HL-60 (cell line): ENCODE measurements at regions not wholly inside any gene's neighbourhood (a gene's known extent, or its start where the extent isn't known, plus 50 kb on each side); places are given as distances from the start of the nearest gene placed in this dataset.

Experiments
- CTCF ChIP-seq: IDR thresholded peaks from one replicate; pipeline ENCODE4 v1.5.1; 2011; ENCODE audit warnings: low read length, control low read depth, inconsistent platforms; ENCODE audit not compliant: insufficient read depth
- POLR2AphosphoS5 ChIP-seq: IDR thresholded peaks from 2 replicates; pipeline ENCODE4 v1.6.1; 2012; ENCODE audit warnings: low read depth
- TF ChIP-seq, protein P1 (sequence below): IDR thresholded peaks from 2 replicates; pipeline ENCODE4 v1.6.1; 2012; ENCODE audit warnings: low read depth; ENCODE audit not compliant: insufficient replicate concordance

DNA sequence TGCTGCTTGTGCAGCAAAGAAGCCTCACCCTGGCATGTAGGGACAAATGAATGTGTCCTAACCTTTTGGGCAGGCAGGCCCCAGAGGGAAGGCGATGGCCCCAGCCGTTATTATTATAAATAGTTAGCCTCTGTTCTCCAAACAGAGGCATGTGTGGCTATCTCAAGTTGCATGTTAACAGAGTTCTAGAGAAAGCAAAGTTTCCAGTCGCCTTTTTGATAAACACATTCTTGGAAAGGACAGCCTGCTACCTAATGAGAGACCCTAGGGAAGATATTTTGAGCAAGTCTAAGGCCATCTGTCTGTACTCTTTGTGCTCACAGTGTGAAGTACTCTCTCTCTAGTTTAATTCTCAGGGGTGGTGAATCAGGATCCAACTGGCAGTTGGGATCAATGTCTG is 97.4 kb upstream of the FHL2 start:
- no peak for TF ChIP-seq CTCF
- TF ChIP-seq, protein P1, sequence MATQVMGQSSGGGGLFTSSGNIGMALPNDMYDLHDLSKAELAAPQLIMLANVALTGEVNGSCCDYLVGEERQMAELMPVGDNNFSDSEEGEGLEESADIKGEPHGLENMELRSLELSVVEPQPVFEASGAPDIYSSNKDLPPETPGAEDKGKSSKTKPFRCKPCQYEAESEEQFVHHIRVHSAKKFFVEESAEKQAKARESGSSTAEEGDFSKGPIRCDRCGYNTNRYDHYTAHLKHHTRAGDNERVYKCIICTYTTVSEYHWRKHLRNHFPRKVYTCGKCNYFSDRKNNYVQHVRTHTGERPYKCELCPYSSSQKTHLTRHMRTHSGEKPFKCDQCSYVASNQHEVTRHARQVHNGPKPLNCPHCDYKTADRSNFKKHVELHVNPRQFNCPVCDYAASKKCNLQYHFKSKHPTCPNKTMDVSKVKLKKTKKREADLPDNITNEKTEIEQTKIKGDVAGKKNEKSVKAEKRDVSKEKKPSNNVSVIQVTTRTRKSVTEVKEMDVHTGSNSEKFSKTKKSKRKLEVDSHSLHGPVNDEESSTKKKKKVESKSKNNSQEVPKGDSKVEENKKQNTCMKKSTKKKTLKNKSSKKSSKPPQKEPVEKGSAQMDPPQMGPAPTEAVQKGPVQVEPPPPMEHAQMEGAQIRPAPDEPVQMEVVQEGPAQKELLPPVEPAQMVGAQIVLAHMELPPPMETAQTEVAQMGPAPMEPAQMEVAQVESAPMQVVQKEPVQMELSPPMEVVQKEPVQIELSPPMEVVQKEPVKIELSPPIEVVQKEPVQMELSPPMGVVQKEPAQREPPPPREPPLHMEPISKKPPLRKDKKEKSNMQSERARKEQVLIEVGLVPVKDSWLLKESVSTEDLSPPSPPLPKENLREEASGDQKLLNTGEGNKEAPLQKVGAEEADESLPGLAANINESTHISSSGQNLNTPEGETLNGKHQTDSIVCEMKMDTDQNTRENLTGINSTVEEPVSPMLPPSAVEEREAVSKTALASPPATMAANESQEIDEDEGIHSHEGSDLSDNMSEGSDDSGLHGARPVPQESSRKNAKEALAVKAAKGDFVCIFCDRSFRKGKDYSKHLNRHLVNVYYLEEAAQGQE, result no peak
- TF ChIP-seq POLR2AphosphoS5, result no peak
